SK-N-SH treated with all-trans-retinoic acid at 6 μM for 48 hours (cell line): ENCODE measurements at regions not wholly inside any gene's neighbourhood (a gene's known extent, or its start where the extent isn't known, plus 50 kb on each side); places are given as distances from the start of the nearest gene placed in this dataset.
A peak's percentile ranks its signal among the peaks of the same experiment; 100 is the strongest.

Experiments used
- ATAC-seq: fragments of 200-7000 bp; cut with Tn5 transposase; 3 replicates; pipeline ENCODE4 v1.9.1; 2020; ENCODE audit warnings: mild to moderate bottlenecking, moderate library complexity
- ARNTL ChIP-seq: fragments of 450-650 bp; formaldehyde crosslinking; IDR thresholded peaks from 2 replicates; pipeline ENCODE4 v1.5.0; 2020; ENCODE audit warnings: low read depth, mild to moderate bottlenecking, moderate library complexity, borderline replicate concordance
- BACH2 ChIP-seq: fragments of 250-450 bp; sonication (Bioruptor Pico); IDR thresholded peaks from 2 replicates; pipeline ENCODE4 v1.9.0; 2021; ENCODE audit warnings: mild to moderate bottlenecking, borderline replicate concordance
- CSDC2 ChIP-seq: fragments of 250-450 bp; sonication (Bioruptor Pico); IDR thresholded peaks from 2 replicates; pipeline ENCODE4 v1.5.0; 2020; ENCODE audit warnings: mild to moderate bottlenecking, moderate library complexity
- ESRRG ChIP-seq: fragments of 250-450 bp; sonication (Bioruptor Pico); IDR thresholded peaks from 2 replicates; pipeline ENCODE4 v1.6.1; 2021; ENCODE audit warnings: mild to moderate bottlenecking
- GLIS3 ChIP-seq: fragments of 250-450 bp; sonication (Bioruptor Pico); IDR thresholded peaks from 2 replicates; pipeline ENCODE4 v1.5.0; 2020; ENCODE audit warnings: mild to moderate bottlenecking, moderate library complexity
- ISL1 ChIP-seq: fragments of 250-450 bp; sonication (Bioruptor Pico); IDR thresholded peaks from 2 replicates; pipeline ENCODE4 v2.1.2; 2022; ENCODE audit warnings: mild to moderate bottlenecking, moderate library complexity
- OSR1 ChIP-seq: fragments of 250-450 bp; sonication (Bioruptor Pico); IDR thresholded peaks from 2 replicates; pipeline ENCODE4 v1.8.0; 2022; ENCODE audit warnings: moderate library complexity, mild to moderate bottlenecking, inconsistent platforms
- PPARA ChIP-seq: fragments of 250-450 bp; sonication (Bioruptor Pico); IDR thresholded peaks from 2 replicates; pipeline ENCODE4 v1.5.0; 2020; ENCODE audit warnings: mild to moderate bottlenecking, borderline replicate concordance
- RARB ChIP-seq: fragments of 250-450 bp; sonication (Bioruptor Pico); IDR thresholded peaks from 2 replicates; pipeline ENCODE4 v1.8.0; 2021; ENCODE audit warnings: mild to moderate bottlenecking, moderate library complexity
- SNAI2 ChIP-seq: fragments of 250-450 bp; sonication (Bioruptor Pico); IDR thresholded peaks from 2 replicates; pipeline ENCODE4 v1.5.0; 2020; ENCODE audit warnings: mild to moderate bottlenecking, moderate library complexity
- TCF4 ChIP-seq: fragments of 250-450 bp; sonication (Bioruptor Pico); IDR thresholded peaks from 2 replicates; pipeline ENCODE4 v1.8.0; 2021; ENCODE audit warnings: mild to moderate bottlenecking, moderate library complexity, borderline replicate concordance
- TOX ChIP-seq: fragments of 250-450 bp; sonication (Bioruptor Pico); IDR thresholded peaks from 2 replicates; pipeline ENCODE4 v1.8.0; 2021; ENCODE audit warnings: mild to moderate bottlenecking, moderate library complexity, borderline replicate concordance
- ZC3H10 ChIP-seq: fragments of 250-450 bp; sonication (Bioruptor Pico); IDR thresholded peaks from 2 replicates; pipeline ENCODE4 v1.5.1; 2021; ENCODE audit warnings: mild to moderate bottlenecking, moderate library complexity
- ZFP3 ChIP-seq: fragments of 250-450 bp; sonication (Bioruptor Pico); IDR thresholded peaks from 2 replicates; pipeline ENCODE4 v1.5.0; 2020; ENCODE audit warnings: mild to moderate bottlenecking, moderate library complexity
- ZFP30 ChIP-seq: fragments of 450-650 bp; formaldehyde crosslinking; IDR thresholded peaks from 2 replicates; pipeline ENCODE4 v1.5.0; 2022; ENCODE audit warnings: mild to moderate bottlenecking, moderate library complexity
- ZNF565 ChIP-seq: fragments of 450-650 bp; formaldehyde crosslinking; conservative IDR thresholded peaks from 2 replicates; pipeline ENCODE4 v1.5.0; 2020; ENCODE audit warnings: low read depth, mild to moderate bottlenecking, moderate library complexity
- ZNF70 ChIP-seq: fragments of 450-650 bp; formaldehyde crosslinking; IDR thresholded peaks from 2 replicates; pipeline ENCODE4 v1.5.0; 2020; ENCODE audit warnings: mild to moderate bottlenecking, moderate library complexity
- ZNF8 ChIP-seq: fragments of 450-650 bp; formaldehyde crosslinking; IDR thresholded peaks from 2 replicates; pipeline ENCODE4 v1.5.0; 2020; ENCODE audit warnings: mild to moderate bottlenecking, moderate library complexity
- TF ChIP-seq, protein P1 (sequence below): fragments of 250-450 bp; sonication (Bioruptor Pico); IDR thresholded peaks from 2 replicates; pipeline ENCODE4 v1.8.0; 2021; ENCODE audit warnings: low read depth, mild to moderate bottlenecking, moderate library complexity, borderline replicate concordance
- TF ChIP-seq, protein P2 (sequence below): fragments of 250-450 bp; sonication (Bioruptor Pico); IDR thresholded peaks from 2 replicates; pipeline ENCODE4 v1.8.0; 2020; ENCODE audit warnings: mild to moderate bottlenecking, moderate library complexity, borderline replicate concordance
- TF ChIP-seq, protein P3 (sequence below): fragments of 250-450 bp; sonication (Bioruptor Pico); IDR thresholded peaks from 2 replicates; pipeline ENCODE4 v1.5.1; 2020; ENCODE audit warnings: low read depth, mild to moderate bottlenecking, moderate library complexity
- TF ChIP-seq, protein P4 (sequence below): fragments of 250-450 bp; sonication (Bioruptor Pico); IDR thresholded peaks from 2 replicates; pipeline ENCODE4 v1.5.0; 2020; ENCODE audit warnings: mild to moderate bottlenecking, moderate library complexity
- TF ChIP-seq, protein P5 (sequence below): fragments of 250-450 bp; sonication (Bioruptor Pico); IDR thresholded peaks from 2 replicates; pipeline ENCODE4 v1.5.1; 2021; ENCODE audit warnings: mild to moderate bottlenecking, moderate library complexity

DNA sequence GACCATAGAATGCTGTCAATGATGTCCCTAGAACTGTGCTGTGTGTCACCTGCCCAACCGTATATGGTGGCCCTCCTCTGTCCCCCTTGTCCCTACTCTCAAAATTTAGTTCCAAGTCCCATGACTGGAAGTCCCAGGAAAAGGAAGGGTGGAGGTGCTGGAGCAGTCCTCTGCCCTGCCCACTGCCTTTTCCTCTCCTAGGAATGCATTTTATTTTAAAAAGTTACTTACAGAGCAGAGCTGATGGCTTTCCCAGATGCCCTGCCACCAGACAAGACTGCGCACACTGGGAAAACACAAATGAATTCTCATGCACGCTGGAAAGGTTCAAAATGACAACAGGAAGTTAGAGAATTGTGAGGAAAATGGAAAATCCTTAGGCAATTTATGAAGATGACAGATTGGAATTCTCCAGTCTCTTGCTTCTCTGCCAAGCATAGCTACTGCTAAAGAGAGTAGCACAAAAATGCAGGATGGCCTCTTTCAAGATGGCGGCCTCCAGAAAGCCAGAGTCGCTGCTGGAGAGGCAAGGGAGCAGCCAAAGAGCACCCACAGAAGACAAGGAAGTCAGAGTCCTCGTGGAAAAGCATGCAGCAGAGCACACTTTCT lies 117.1 kb upstream of the TSC22D1 start (continued):
- TF ChIP-seq, protein P1, sequence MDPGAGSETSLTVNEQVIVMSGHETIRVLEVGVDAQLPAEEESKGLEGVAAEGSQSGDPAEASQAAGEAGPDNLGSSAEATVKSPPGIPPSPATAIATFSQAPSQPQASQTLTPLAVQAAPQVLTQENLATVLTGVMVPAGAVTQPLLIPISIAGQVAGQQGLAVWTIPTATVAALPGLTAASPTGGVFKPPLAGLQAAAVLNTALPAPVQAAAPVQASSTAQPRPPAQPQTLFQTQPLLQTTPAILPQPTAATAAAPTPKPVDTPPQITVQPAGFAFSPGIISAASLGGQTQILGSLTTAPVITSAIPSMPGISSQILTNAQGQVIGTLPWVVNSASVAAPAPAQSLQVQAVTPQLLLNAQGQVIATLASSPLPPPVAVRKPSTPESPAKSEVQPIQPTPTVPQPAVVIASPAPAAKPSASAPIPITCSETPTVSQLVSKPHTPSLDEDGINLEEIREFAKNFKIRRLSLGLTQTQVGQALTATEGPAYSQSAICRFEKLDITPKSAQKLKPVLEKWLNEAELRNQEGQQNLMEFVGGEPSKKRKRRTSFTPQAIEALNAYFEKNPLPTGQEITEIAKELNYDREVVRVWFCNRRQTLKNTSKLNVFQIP = no peak
- TF ChIP-seq ZNF8 (CRISPR knock-in tag) (no peak), GLIS3 (CRISPR knock-in tag) (no peak), BACH2 (CRISPR knock-in tag) (no peak), ZFP3 (no peak)

DNA sequence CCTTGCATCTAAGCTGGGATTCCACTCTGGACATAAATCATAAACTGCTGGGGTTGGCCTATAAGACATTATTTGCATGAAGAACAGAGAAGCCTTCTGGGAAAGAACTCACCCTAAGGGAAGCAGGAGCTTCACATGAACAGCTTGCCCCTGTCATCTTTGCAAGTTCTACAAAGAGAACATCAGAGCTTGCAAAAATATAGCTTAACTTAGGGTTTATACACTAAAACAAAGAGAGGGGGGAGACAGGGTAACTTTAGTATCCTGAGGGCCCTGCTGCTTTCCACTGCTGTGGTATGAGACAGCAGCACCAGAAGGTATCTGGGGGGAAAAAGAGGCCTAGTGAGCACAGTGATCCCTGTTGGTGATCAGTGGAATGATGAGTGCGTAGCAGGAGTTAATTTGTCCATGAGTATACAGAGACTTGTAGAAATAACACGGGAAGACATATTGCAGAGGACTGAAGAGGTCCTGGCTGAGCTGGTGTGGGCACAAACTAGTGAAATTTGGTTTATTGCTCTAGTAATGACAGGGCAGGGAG lies 116.1 kb upstream of the TSC22D1 start:
- TF ChIP-seq PPARA (no peak), TOX (peak; percentile 54; the same call in 1 of the 2 replicates), ZNF70 (no peak), CSDC2 (CRISPR knock-in tag) (no peak), TCF4 (CRISPR knock-in tag) (no peak), OSR1 (no peak), ZC3H10 (CRISPR knock-in tag) (0 out of 2 replicates have a peak, but pooled peaks have one; percentile 39), RARB (CRISPR knock-in tag) (0 out of 2 replicates have a peak, but pooled peaks have one; percentile 52), ARNTL (CRISPR knock-in tag) (no peak), ZNF565 (CRISPR knock-in tag) (no peak), GLIS3 (CRISPR knock-in tag) (0 out of 2 replicates have a peak, but pooled peaks have one; percentile 72), SNAI2 (no peak), ZNF8 (CRISPR knock-in tag) (no peak), ZFP30 (CRISPR knock-in tag) (no peak), ISL1 (CRISPR knock-in tag) (no peak), ESRRG (CRISPR knock-in tag) (0 out of 2 replicates have a peak, but pooled peaks have one; percentile 55), ZFP3 (no peak), BACH2 (CRISPR knock-in tag) (no peak)
- TF ChIP-seq, protein P1 = no peak
- TF ChIP-seq, protein P2, sequence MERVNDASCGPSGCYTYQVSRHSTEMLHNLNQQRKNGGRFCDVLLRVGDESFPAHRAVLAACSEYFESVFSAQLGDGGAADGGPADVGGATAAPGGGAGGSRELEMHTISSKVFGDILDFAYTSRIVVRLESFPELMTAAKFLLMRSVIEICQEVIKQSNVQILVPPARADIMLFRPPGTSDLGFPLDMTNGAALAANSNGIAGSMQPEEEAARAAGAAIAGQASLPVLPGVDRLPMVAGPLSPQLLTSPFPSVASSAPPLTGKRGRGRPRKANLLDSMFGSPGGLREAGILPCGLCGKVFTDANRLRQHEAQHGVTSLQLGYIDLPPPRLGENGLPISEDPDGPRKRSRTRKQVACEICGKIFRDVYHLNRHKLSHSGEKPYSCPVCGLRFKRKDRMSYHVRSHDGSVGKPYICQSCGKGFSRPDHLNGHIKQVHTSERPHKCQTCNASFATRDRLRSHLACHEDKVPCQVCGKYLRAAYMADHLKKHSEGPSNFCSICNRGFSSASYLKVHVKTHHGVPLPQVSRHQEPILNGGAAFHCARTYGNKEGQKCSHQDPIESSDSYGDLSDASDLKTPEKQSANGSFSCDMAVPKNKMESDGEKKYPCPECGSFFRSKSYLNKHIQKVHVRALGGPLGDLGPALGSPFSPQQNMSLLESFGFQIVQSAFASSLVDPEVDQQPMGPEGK = peak; percentile 87; the same call in 1 of the 2 replicates
- TF ChIP-seq, protein P3, sequence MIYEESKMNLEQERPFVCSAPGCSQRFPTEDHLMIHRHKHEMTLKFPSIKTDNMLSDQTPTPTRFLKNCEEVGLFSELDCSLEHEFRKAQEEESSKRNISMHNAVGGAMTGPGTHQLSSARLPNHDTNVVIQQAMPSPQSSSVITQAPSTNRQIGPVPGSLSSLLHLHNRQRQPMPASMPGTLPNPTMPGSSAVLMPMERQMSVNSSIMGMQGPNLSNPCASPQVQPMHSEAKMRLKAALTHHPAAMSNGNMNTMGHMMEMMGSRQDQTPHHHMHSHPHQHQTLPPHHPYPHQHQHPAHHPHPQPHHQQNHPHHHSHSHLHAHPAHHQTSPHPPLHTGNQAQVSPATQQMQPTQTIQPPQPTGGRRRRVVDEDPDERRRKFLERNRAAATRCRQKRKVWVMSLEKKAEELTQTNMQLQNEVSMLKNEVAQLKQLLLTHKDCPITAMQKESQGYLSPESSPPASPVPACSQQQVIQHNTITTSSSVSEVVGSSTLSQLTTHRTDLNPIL (CRISPR knock-in tag) = peak; percentile 43; the same call in 1 of the 2 replicates
- TF ChIP-seq, protein P4, sequence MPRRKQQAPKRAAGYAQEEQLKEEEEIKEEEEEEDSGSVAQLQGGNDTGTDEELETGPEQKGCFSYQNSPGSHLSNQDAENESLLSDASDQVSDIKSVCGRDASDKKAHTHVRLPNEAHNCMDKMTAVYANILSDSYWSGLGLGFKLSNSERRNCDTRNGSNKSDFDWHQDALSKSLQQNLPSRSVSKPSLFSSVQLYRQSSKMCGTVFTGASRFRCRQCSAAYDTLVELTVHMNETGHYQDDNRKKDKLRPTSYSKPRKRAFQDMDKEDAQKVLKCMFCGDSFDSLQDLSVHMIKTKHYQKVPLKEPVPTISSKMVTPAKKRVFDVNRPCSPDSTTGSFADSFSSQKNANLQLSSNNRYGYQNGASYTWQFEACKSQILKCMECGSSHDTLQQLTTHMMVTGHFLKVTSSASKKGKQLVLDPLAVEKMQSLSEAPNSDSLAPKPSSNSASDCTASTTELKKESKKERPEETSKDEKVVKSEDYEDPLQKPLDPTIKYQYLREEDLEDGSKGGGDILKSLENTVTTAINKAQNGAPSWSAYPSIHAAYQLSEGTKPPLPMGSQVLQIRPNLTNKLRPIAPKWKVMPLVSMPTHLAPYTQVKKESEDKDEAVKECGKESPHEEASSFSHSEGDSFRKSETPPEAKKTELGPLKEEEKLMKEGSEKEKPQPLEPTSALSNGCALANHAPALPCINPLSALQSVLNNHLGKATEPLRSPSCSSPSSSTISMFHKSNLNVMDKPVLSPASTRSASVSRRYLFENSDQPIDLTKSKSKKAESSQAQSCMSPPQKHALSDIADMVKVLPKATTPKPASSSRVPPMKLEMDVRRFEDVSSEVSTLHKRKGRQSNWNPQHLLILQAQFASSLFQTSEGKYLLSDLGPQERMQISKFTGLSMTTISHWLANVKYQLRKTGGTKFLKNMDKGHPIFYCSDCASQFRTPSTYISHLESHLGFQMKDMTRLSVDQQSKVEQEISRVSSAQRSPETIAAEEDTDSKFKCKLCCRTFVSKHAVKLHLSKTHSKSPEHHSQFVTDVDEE (CRISPR knock-in tag) = no peak
- TF ChIP-seq, protein P5, sequence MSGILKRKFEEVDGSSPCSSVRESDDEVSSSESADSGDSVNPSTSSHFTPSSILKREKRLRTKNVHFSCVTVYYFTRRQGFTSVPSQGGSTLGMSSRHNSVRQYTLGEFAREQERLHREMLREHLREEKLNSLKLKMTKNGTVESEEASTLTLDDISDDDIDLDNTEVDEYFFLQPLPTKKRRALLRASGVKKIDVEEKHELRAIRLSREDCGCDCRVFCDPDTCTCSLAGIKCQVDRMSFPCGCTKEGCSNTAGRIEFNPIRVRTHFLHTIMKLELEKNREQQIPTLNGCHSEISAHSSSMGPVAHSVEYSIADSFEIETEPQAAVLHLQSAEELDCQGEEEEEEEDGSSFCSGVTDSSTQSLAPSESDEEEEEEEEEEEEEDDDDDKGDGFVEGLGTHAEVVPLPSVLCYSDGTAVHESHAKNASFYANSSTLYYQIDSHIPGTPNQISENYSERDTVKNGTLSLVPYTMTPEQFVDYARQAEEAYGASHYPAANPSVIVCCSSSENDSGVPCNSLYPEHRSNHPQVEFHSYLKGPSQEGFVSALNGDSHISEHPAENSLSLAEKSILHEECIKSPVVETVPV (CRISPR knock-in tag) = peak; percentile 76; the same call in 1 of the 2 replicates
- peak; percentile 58 for ATAC-seq
